Activated naive CD8-positive, alpha-beta T cell treated with anti-CD3 and anti-CD28 coated beads, Interleukin-2, amount 50 U/mL, for 24 hours (primary cell): ENCODE measurements at regions not wholly inside any gene's neighbourhood (a gene's known extent, or its start where the extent isn't known, plus 50 kb on each side); places are given as distances from the start of the nearest gene placed in this dataset.

Experiments used
- ATAC-seq: fragments of 150-1000 bp; cut with Tn5 transposase; one replicate; pipeline ENCODE4 v1.10.0; 2021
- DNase-seq: peaks from one replicate; pipeline ENCODE4 v3.0.0; 2021
- H3K27ac Mint-ChIP-seq: one replicate; pipeline ENCODE4 v1.8.0; 2021; ENCODE audit warnings: mild to moderate bottlenecking, mixed read lengths
- H3K27me3 Mint-ChIP-seq: one replicate; pipeline ENCODE4 v1.8.0; 2021; ENCODE audit warnings: mixed read lengths
- H3K36me3 Mint-ChIP-seq: one replicate; pipeline ENCODE4 v1.8.0; 2021; ENCODE audit warnings: low read depth, mixed read lengths
- H3K4me1 Mint-ChIP-seq: one replicate; pipeline ENCODE4 v1.8.0; 2021; ENCODE audit warnings: mixed read lengths
- H3K4me3 Mint-ChIP-seq: one replicate; pipeline ENCODE4 v1.8.0; 2021; ENCODE audit warnings: mild to moderate bottlenecking, moderate library complexity, mixed read lengths
- H3K9me3 Mint-ChIP-seq: one replicate; pipeline ENCODE4 v1.8.0; 2021; ENCODE audit warnings: mixed read lengths

DNA sequence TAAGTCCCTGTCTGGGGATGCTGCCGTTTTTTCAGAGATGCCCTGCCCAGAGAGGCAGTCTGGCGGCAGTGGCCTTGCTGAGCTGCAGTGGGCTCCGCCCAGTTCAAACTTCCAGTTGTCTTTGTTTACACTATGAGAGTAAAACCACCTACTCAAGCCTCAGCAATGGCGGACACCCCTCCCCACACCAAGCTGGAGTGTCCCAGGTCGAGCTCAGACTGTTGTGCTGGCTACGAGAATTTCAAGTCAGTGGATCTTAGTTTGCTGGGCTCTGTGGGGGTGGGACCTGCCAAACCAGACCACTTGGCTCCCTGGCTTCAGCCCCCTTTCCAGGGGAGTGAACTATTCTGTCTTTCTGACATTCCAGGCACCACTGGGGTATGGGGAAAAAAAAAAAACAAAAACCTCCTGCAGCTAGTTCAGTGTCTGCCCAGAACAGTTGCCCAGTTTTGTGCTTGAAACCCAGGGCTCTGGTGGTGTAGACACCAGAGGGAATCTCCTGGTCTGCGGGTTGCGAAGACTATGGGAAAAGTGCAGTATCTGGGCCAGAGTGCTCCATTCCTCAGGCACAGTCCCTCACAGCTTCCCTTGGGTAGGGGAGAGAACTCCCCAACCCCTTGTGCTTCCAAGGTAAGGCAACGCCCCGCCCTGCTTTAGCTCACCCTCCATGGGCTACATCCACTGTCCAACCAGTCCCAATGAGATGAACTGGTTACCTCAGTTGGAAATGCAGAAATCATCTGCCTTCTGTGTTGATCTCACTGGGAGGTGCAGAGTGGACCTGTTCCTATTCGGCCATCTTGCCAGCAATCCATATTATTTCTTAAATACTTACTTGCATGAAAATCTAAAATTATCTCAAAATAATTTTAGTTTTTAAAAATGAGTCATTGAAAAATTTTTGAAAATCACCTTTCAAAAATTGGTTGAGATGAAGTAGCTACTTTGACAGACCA lies 338.0 kb downstream of the OSR1 start:
- Mint-ChIP-seq H3K36me3 (no peaks in the 10 kb centered on the region), H3K4me1 (no peaks in the 10 kb centered on the region), H3K4me3 (no peak overlapping the region), H3K27ac (no peak overlapping the region), H3K27me3 (no peaks in the 10 kb centered on the region), H3K9me3 (peaks cover 13% of the 10 kb centered on the region)
- ATAC-seq = no peak
- DNase-seq = no peak

DNA sequence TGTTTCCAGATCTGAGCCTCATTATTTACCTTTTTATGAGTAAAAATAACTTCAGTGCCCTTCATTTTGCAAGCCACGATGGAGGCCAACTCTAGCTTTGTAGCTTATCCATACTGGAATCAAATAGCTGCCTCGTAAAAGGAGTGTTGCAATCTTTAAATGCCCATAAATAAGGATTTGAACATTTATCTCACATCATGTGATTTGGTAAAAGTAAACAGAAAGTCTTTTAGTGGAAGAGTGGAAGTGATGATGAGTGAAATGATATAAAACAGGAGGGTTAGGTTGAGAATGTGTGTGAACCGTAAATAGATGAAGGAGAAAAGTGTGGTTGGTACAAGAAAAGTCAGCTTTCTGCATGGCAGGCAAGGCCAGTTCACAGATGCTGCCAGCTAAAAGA lies 348.9 kb downstream of the OSR1 start:
- H3K4me1 Mint-ChIP-seq = no peaks in the 10 kb centered on the region
- no peak for DNase-seq

DNA sequence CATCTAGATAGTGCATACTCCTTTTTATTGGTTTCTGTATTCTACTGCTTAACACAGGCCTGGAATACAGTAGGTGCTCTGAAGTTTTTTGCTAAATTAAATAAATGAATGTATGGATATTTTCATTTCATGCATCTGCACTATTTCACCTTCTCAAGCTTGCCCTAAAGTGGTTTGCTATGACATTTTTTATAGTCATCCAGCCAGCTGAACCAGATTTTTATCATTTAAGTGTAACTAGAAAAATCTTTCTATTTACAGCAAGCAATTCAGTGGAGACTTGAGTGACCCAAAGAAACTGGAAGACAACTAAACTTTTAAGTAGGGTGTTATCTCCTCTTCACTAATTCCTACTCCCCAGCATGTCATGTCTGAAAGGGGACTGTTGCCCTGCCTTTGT lies 354.9 kb downstream of the OSR1 start:
- no peak overlapping the region for H3K4me3 Mint-ChIP-seq
- H3K4me1 Mint-ChIP-seq = no peaks in the 10 kb centered on the region
- no peak overlapping the region for H3K27ac Mint-ChIP-seq
- ATAC-seq (no peak), DNase-seq (no peak)
- no peaks in the 10 kb centered on the region for H3K9me3 Mint-ChIP-seq
- H3K36me3 Mint-ChIP-seq = no peaks in the 10 kb centered on the region
- no peaks in the 10 kb centered on the region for H3K27me3 Mint-ChIP-seq

More for the DNA sequence above, 348.9 kb downstream of the OSR1 start:
- H3K4me3 Mint-ChIP-seq = no peak overlapping the region
- H3K27me3 Mint-ChIP-seq = no peaks in the 10 kb centered on the region
- peaks cover 4% of the 10 kb centered on the region for H3K9me3 Mint-ChIP-seq
- no peak overlapping the region for H3K27ac Mint-ChIP-seq
- no peaks in the 10 kb centered on the region for H3K36me3 Mint-ChIP-seq
- ATAC-seq = no peak

DNA sequence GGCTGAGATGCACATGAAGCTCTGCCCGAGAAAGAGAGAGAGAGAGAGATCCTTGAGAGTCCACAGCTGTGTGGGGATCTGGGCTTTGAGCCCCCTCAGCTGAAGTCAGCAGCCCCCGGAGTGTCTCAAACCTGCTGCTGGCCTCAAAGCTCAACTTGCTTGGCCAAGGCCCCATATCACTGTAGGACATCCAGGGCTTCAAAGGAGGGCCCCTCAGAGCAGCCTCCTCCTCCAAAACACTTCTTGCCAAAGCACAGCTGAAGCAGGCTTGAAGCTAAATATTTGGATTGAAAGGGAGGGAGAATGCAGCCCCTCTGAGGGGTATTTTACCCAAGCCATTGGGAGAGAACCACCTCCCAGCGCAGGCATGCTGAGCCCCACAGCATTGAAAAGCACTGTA lies 357.6 kb downstream of the OSR1 start:
- DNase-seq (no peak), ATAC-seq (no peak)
- Mint-ChIP-seq H3K4me3 (no peak overlapping the region), H3K36me3 (no peaks in the 10 kb centered on the region), H3K9me3 (no peaks in the 10 kb centered on the region), H3K4me1 (no peaks in the 10 kb centered on the region), H3K27ac (no peak overlapping the region), H3K27me3 (no peaks in the 10 kb centered on the region)

DNA sequence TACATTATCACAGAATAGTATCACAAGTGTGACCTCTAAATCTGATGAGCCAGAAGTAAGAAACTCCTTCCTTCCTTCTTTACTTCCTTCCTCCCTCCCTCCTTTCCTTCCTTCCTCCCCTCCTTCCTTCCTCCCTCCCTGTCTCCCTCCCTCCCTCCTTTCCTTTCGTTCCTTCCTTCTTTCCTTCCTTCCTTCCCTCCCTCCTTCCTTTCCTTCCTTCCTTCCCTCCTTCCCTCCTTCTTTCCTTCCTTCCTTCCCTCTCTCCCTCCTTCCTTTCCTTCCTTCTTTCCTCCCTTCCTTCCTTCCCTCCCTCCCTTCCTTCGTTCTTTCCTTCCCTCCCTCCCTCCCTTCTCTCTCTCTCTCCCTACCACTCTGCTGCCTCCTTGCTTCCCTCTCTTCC lies 359.2 kb downstream of the OSR1 start:
- no peak overlapping the region for H3K27ac Mint-ChIP-seq
- no peaks in the 10 kb centered on the region for H3K27me3 Mint-ChIP-seq
- DNase-seq (no peak), ATAC-seq (no peak)
- no peaks in the 10 kb centered on the region for H3K4me1 Mint-ChIP-seq
- no peaks in the 10 kb centered on the region for H3K9me3 Mint-ChIP-seq
- H3K36me3 Mint-ChIP-seq = no peaks in the 10 kb centered on the region
- H3K4me3 Mint-ChIP-seq = no peak overlapping the region

DNA sequence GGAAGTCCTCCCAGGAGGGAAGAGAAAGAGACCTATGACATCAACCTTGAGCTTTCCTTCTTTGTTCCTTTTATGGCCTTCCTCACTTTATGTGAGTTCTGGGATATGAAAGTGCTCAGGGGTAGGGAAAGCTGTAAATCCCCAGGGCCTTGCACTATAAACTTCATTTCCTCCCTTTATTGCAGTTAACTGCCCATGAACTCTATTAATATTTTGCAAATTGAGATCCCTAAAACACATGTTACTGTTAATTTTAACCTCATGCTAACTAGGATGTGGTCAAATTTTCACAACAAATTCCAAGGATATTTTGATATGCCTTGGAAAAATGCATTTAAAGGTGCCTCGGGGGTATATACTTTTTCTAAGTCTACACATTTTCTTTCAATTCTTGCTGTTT lies 359.9 kb downstream of the OSR1 start:
- Mint-ChIP-seq H3K9me3 (no peaks in the 10 kb centered on the region), H3K36me3 (no peaks in the 10 kb centered on the region), H3K27ac (no peak overlapping the region), H3K27me3 (no peaks in the 10 kb centered on the region), H3K4me3 (no peak overlapping the region), H3K4me1 (no peaks in the 10 kb centered on the region)
- DNase-seq (no peak), ATAC-seq (no peak)

DNA sequence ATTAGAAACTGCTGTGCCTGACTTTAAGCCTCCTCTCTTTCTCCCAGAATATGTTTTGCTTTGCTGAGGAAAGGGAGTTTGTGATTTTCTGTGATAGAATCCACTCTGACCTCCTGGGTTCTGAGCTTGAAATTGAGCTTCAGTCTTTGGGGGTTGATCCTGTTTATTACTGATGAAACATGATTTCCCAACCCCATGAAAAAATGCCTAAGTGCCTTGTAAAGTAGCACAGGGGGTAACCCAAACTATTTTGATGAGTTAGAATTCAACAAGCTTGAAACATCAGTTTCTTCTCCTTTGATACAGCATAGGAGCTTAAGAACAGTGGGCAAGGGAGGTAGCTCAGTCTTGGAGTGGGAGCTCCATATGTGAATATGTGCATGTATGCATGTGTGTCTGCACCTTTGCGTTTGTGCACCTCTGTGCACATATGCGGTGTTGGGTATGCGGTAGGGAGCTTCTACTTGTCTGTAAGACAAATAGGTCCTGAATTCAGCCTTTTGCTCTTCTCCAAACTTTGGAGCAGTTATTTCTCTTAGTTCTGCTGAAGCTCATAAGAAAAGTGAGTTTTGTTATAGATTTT lies 364.6 kb downstream of the OSR1 start:
- Mint-ChIP-seq H3K27me3 (no peaks in the 10 kb centered on the region), H3K4me1 (no peaks in the 10 kb centered on the region), H3K36me3 (no peaks in the 10 kb centered on the region), H3K4me3 (no peak overlapping the region), H3K9me3 (no peaks in the 10 kb centered on the region), H3K27ac (no peak overlapping the region)
- ATAC-seq = no peak
- no peak for DNase-seq

DNA sequence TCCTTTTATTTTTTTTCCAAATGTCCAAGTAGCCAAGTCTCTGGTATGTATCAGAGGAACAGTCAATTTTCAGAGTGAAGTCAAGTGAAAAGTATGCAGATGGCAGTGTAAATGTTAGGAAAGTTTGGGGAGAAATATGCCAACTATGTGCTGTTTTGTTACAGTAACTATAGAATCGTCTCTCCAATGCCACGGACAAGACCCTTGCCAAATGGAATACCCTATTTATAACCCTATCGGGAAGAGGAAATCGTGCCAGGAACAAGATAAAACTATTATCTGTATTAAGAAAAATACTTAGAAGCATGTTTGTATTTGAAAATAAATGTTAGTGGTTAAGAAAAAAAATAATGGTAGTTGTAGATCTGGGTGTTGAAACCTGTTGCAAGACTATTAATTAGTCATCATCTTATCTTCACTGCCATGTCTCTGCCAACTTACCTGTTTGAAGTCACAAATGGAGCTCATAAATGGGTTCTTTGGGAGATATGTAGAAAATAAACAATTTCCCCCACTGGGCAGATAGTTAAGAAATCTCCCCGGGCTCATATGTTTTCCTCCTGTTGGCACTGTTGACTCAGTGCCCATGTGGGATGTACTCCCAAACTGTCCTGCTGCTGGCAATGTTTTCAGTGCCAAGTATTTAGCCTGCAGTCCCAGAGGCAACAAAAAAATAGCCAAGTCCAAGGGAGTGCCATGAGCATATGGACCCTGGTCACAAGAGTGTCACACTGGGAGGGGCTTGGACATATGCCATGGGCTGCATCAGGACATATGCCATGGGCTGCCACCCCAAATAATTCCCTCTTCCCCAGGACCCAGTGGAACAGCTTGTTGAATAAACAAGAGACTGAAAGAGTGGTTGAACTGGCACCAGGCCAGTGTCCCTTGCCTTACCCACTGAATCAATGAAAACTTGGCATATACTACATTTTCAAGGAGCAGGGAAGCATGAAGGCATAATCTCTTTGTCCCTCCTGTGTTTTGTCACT lies 366.9 kb downstream of the OSR1 start:
- ATAC-seq = no peak
- Mint-ChIP-seq H3K4me3 (no peak overlapping the region), H3K27me3 (no peaks in the 10 kb centered on the region)

DNA sequence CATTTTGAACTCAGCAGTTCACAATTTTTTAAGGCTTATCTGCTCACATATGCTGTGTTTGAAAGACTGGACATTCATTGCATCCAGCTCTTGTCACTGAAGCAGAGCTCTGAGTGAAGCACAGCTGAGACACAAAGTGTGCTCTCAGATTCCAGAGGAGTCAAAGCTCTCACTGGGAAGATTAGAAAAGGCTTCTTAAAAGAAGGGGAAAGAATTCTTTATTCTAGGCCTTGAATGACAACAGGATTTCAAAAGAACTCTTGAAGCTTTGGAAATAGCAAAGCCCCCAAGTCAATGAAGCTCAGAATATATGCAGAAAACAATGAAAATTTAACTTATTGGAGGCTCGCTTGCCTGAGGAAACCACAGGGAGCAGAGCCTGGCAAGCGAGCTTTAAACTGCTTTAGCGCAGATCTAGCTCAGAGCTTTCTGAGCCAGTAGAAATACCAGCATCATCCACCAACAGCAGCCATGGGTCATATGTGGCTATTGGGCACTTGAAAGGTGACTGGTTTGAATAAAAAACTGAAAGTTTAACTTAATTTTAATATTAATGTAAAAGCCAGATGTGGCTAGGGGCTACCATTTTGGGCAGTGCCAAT lies 369.7 kb downstream of the OSR1 start:
- H3K4me1 Mint-ChIP-seq = no peaks in the 10 kb centered on the region
- no peak for ATAC-seq
- H3K27me3 Mint-ChIP-seq = no peaks in the 10 kb centered on the region
- no peaks in the 10 kb centered on the region for H3K36me3 Mint-ChIP-seq
- H3K4me3 Mint-ChIP-seq = no peak overlapping the region
- no peaks in the 10 kb centered on the region for H3K9me3 Mint-ChIP-seq
- no peak for DNase-seq
- no peak overlapping the region for H3K27ac Mint-ChIP-seq

More for the DNA sequence above, 366.9 kb downstream of the OSR1 start:
- no peaks in the 10 kb centered on the region for H3K9me3 Mint-ChIP-seq
- DNase-seq = no peak
- no peak overlapping the region for H3K27ac Mint-ChIP-seq
- H3K4me1 Mint-ChIP-seq = no peaks in the 10 kb centered on the region
- H3K36me3 Mint-ChIP-seq = no peaks in the 10 kb centered on the region

DNA sequence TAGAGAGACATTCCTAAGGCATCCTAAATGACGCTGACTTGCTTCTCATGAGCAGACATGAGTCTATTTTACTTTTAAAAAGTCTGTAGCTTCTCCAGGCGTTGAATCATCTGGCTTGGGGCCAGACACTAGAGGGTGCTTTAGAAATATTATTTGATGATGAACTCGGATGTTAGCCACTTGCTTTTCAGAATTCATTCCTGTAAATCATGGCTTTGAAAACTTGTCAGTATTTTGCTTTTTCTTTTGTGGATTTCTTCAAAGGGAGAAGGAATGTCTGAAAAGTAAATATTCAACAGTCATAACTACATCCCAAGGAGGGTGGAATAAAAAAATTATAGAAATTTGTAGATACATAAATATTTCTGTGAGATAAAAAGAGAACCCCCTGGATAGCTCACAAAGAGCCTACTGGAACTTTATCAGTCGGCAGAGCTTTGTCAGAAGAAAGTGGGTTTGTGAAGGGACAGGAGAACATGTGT lies 370.8 kb downstream of the OSR1 start:
- Mint-ChIP-seq H3K36me3 (no peaks in the 10 kb centered on the region), H3K27ac (no peak overlapping the region), H3K4me1 (no peaks in the 10 kb centered on the region), H3K27me3 (no peaks in the 10 kb centered on the region), H3K4me3 (no peak overlapping the region), H3K9me3 (no peaks in the 10 kb centered on the region)
- no peak for DNase-seq
- ATAC-seq = no peak

DNA sequence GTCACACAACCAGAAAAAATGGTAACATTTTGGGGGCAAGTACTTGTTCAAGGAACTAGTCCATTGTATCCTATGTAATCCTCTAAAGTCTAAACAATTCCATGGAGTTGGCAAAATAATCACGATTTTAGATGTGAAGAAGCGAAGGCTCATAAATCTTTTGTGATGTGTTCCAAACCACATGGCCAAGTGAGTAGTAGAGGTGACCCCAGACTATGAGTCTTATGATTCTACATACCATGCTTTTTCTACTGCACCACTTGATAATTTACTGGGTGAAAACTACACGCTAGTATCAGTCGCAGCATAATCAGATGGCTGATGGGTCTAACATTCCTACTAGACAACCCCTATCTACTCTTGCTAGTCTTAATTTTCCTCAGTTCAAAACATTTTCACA lies 371.4 kb downstream of the OSR1 start:
- no peaks in the 10 kb centered on the region for H3K27me3 Mint-ChIP-seq
- H3K9me3 Mint-ChIP-seq = no peaks in the 10 kb centered on the region
- no peaks in the 10 kb centered on the region for H3K36me3 Mint-ChIP-seq
- H3K27ac Mint-ChIP-seq = no peak overlapping the region
- DNase-seq (no peak), ATAC-seq (no peak)
- no peaks in the 10 kb centered on the region for H3K4me1 Mint-ChIP-seq
- no peak overlapping the region for H3K4me3 Mint-ChIP-seq

DNA sequence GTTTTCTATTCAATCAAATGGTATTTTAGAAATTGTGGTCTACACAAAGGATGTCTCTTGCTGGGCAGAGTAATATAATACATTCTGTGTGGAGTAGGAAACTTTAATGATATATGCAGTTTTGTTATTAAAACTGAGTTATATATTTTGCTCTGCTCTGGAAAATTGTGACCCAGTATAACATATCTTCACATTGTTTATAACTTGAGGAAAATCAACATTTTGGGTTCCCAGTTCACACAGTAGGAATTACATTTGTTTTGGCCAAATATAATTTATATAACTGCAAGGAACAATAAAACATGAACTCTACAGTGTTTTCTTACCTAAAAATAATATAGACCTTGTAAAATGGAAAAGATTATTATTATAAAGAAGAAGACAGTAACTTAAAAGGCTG lies 372.4 kb downstream of the OSR1 start:
- no peak overlapping the region for H3K27ac Mint-ChIP-seq
- ATAC-seq (no peak), DNase-seq (no peak)
- H3K4me1 Mint-ChIP-seq = no peaks in the 10 kb centered on the region
- no peak overlapping the region for H3K4me3 Mint-ChIP-seq
- no peaks in the 10 kb centered on the region for H3K36me3 Mint-ChIP-seq
- H3K9me3 Mint-ChIP-seq = no peaks in the 10 kb centered on the region
- no peaks in the 10 kb centered on the region for H3K27me3 Mint-ChIP-seq

DNA sequence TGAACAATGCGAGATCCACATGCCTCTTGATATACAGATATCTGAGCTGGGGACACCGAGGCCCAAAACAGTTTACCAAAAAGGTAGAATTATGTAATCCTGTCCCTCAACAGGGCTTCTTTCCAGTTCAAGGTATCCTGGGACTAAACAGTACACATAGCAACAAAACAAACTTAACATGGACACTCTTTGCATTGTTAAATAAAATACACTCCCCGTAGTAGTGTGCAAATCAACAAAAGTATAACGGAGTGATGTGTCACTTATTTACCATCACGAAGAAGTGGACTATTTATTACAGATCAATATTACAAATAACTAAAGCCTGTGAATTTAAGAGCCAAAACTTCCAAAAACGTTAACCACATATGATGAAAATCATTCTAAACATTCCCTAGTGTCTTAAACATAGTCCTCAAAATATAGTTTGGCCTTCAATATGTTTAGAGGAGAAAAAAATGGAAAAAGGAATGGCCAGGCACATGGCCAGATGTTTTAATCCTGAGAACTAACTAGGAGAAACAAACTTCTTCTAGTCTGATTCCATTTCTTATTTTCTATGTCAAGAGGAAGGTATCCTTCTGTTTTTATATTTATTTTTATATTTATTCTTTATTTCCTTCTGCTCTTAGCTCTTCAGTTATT lies 377.5 kb downstream of the OSR1 start:
- Mint-ChIP-seq H3K36me3 (no peaks in the 10 kb centered on the region), H3K27me3 (no peaks in the 10 kb centered on the region), H3K4me3 (no peak overlapping the region), H3K9me3 (no peaks in the 10 kb centered on the region), H3K4me1 (no peaks in the 10 kb centered on the region), H3K27ac (no peak overlapping the region)
- DNase-seq (no peak), ATAC-seq (no peak)
